H1 (cell line): ENCODE measurements at regions not wholly inside any gene's neighbourhood (a gene's known extent, or its start where the extent isn't known, plus 50 kb on each side); places are given as distances from the start of the nearest gene placed in this dataset.
"Not testable (repeated sequence)": the region's sequence is repeated elsewhere in the genome, so short reads cannot be mapped to it uniquely, and the experiment has no call there.

Experiments
- CTCF ChIA-PET: fragments of 300-600 bp; sonication (Branson Sonifier 250); formaldehyde crosslinking; loops from one replicate; lab custom pipeline; 2021; ENCODE audit not compliant: partially characterized antibody; lab: Charles Lee
- POLR2A ChIA-PET: fragments of 300-600 bp; sonication (Branson Sonifier 250); formaldehyde crosslinking; loops from one replicate; lab custom pipeline; 2021; ENCODE audit warnings: inconsistent platforms; ENCODE audit not compliant: partially characterized antibody; lab: Charles Lee
- DNase-seq, 2 experiments: peaks; one replicate each; pipeline versions ENCODE4 v3.0.0 to v3.0.0-alpha.2; 2010 to 2022; ENCODE audit warnings: low spot score in 2 of 2, low read depth in 1 of 2, mixed read lengths in 1 of 2
- FAIRE-seq: peaks from 2 replicates; lab custom pipeline; 2011; peaks lifted over from hg19 to GRCh38; lab: Jason Lieb, UNC
- H2AFZ ChIP-seq: 2 replicates; pipeline ENCODE4 v1.8.1; 2012; ENCODE audit warnings: low read length, inconsistent platforms
- H2AK5ac ChIP-seq: 2 replicates; pipeline ENCODE4 v1.6.1; 2013; ENCODE audit warnings: low read depth, low read length
- H2BK120ac ChIP-seq: replicated peaks from 2 replicates; pipeline ENCODE3; 2013; ENCODE audit warnings: low read depth, low read length, inconsistent platforms
- H2BK12ac ChIP-seq: 2 replicates; pipeline ENCODE4 v1.6.1; 2013; ENCODE audit warnings: low read depth, low read length
- H2BK15ac ChIP-seq: 2 replicates; pipeline ENCODE4 v1.6.1; 2013; ENCODE audit warnings: low read length
- H2BK20ac ChIP-seq: 2 replicates; pipeline ENCODE4 v1.6.1; 2013; ENCODE audit warnings: low read length
- H2BK5ac ChIP-seq: 2 replicates; pipeline ENCODE4 v1.6.1; 2013; ENCODE audit warnings: low read depth, low read length
- H3K14ac ChIP-seq: 2 replicates; pipeline ENCODE4 v1.6.1; 2013; ENCODE audit warnings: inconsistent platforms; ENCODE audit not compliant: insufficient read length
- H3K18ac ChIP-seq: 2 replicates; pipeline ENCODE4 v1.6.1; 2013; ENCODE audit warnings: low read length; ENCODE audit errors: extremely low read depth
- H3K23ac ChIP-seq: 2 replicates; pipeline ENCODE4 v1.6.1; 2013; ENCODE audit warnings: inconsistent platforms; ENCODE audit not compliant: insufficient read length
- H3K23me2 ChIP-seq: 2 replicates; pipeline ENCODE4 v1.6.1; 2013; ENCODE audit warnings: low read depth, low read length
- H3K27ac ChIP-seq: 2 replicates; pipeline ENCODE4 v1.6.1; 2011; ENCODE audit warnings: low read depth, low read length, inconsistent platforms
- H3K27me3 ChIP-seq, 4 experiments: replicated peaks in 1 of 4; 1 replicate in 1 of 4; 2 replicates in 3 of 4; pipeline versions ENCODE4 v1.6.1 to v1.8.1; 2011 to 2013; ENCODE audit warnings: low read length in 3 of 4, mild to moderate bottlenecking in 3 of 4, inconsistent platforms in 2 of 4, mixed read lengths in 2 of 4, moderate library complexity in 1 of 4; ENCODE audit not compliant: control insufficient read depth in 3 of 4, insufficient read depth in 3 of 4; ENCODE audit errors: extremely low read depth in 1 of 4
- H3K36me3 ChIP-seq, 4 experiments: 2 replicates each; pipeline versions ENCODE4 v1.6.1 to v1.8.1; 2011 to 2013; ENCODE audit warnings: mild to moderate bottlenecking in 4 of 4, low read length in 3 of 4, moderate library complexity in 2 of 4, control low read depth in 1 of 4, inconsistent platforms in 1 of 4; ENCODE audit not compliant: insufficient read depth in 4 of 4, control insufficient read depth in 2 of 4
- H3K4ac ChIP-seq: replicated peaks from 2 replicates; pipeline ENCODE3; 2013; ENCODE audit warnings: low read length, low read depth, mixed read lengths, inconsistent platforms; ENCODE audit not compliant: insufficient read length
- H3K4me1 ChIP-seq, 4 experiments: replicated peaks in 1 of 4; 1 replicate in 1 of 4; 2 replicates in 3 of 4; pipeline versions ENCODE4 v1.6.1 to v1.8.1; 2011 to 2013; ENCODE audit warnings: low read length in 3 of 4, inconsistent platforms in 2 of 4, mixed read lengths in 1 of 4; ENCODE audit not compliant: insufficient read depth in 4 of 4, control insufficient read depth in 3 of 4
- H3K4me2 ChIP-seq, 2 experiments: 2 replicates each; pipeline versions ENCODE4 v1.6.1 to v1.8.1; 2011 to 2013; ENCODE audit warnings: low read depth in 2 of 2, low read length in 2 of 2, control low read depth in 1 of 2, inconsistent platforms in 1 of 2, mild to moderate bottlenecking in 1 of 2; ENCODE audit not compliant: insufficient read depth in 1 of 2
- H3K4me3 ChIP-seq, 4 experiments: fragments of 200-600, 300-600 bp in 1 of 4; sonication (generic), shearing (Covaris generic), sonication (Bioruptor Twin) in 1 of 4; 2 replicates each; pipeline versions ENCODE4 v1.5.1 to v1.8.1; 2011 to 2016; ENCODE audit warnings: low read length in 4 of 4, low read depth in 3 of 4, control low read depth in 2 of 4, inconsistent platforms in 2 of 4, mild to moderate bottlenecking in 2 of 4, mixed read lengths in 1 of 4, moderate library complexity in 1 of 4; ENCODE audit not compliant: insufficient read depth in 2 of 4; ENCODE audit errors: extremely low read depth in 1 of 4
- H3K56ac ChIP-seq: replicated peaks from 2 replicates; pipeline ENCODE3; 2013; ENCODE audit warnings: low read depth, mild to moderate bottlenecking, mixed read lengths, low read length, inconsistent platforms; ENCODE audit not compliant: insufficient read length
- H3K79me1 ChIP-seq: 2 replicates; pipeline ENCODE4 v1.6.1; 2013; ENCODE audit warnings: low read depth, low read length, control low read depth
- H3K79me2 ChIP-seq, 2 experiments: 2 replicates each; pipeline versions ENCODE4 v1.6.1 to v1.8.1; 2012 to 2013; ENCODE audit warnings: low read length in 2 of 2, mild to moderate bottlenecking in 2 of 2, inconsistent platforms in 1 of 2; ENCODE audit not compliant: insufficient read depth in 2 of 2, control insufficient read depth in 1 of 2
- H3K9ac ChIP-seq, 4 experiments: replicated peaks in 1 of 4; 1 replicate in 1 of 4; 2 replicates in 3 of 4; pipeline versions ENCODE4 v1.6.1 to v1.8.1; 2011 to 2013; ENCODE audit warnings: low read depth in 3 of 4, low read length in 3 of 4, control low read depth in 2 of 4, mild to moderate bottlenecking in 2 of 4, moderate library complexity in 2 of 4, inconsistent platforms in 1 of 4; ENCODE audit errors: extremely low read depth in 1 of 4
- H3K9me3 ChIP-seq, 2 experiments: 2 replicates each; pipeline versions ENCODE4 v1.6.1 to v1.8.1; 2012 to 2013; ENCODE audit warnings: mild to moderate bottlenecking in 2 of 2, moderate library complexity in 2 of 2, control low read depth in 1 of 2, inconsistent platforms in 1 of 2, low read depth in 1 of 2, low read length in 1 of 2, mixed read lengths in 1 of 2; ENCODE audit not compliant: insufficient read depth in 2 of 2
- H4K20me1 ChIP-seq, 2 experiments: replicated peaks in 1 of 2; 2 replicates each; pipeline versions ENCODE3 to v1.8.1; 2011 to 2013; ENCODE audit warnings: inconsistent platforms in 2 of 2, low read length in 2 of 2, mild to moderate bottlenecking in 1 of 2; ENCODE audit not compliant: insufficient read depth in 2 of 2, control insufficient read depth in 1 of 2
- H4K5ac ChIP-seq: 2 replicates; pipeline ENCODE4 v1.6.1; 2013; ENCODE audit warnings: low read length, low read depth, mixed read lengths, inconsistent platforms; ENCODE audit not compliant: insufficient read length
- H4K8ac ChIP-seq: 2 replicates; pipeline ENCODE4 v1.8.0; 2013; ENCODE audit warnings: mild to moderate bottlenecking, moderate library complexity, low read length, inconsistent platforms; ENCODE audit not compliant: insufficient read depth; ENCODE audit errors: extremely low read depth
- H4K91ac ChIP-seq: replicated peaks from 2 replicates; pipeline ENCODE3; 2013; ENCODE audit warnings: low read length, mixed read lengths, inconsistent platforms; ENCODE audit not compliant: insufficient read length
- RXRA ChIP-seq: IDR thresholded peaks from 2 replicates; pipeline ENCODE4 v1.6.1; 2011; ENCODE audit warnings: low read depth, mild to moderate bottlenecking, low read length, moderate library complexity; ENCODE audit not compliant: insufficient read depth
- WGBS, 2 experiments: shearing (Covaris generic) in 1 of 2; methylation state at CpG; one replicate each; pipeline versions ENCODE4 v1.1.6 to v1.1.7; 2013 to 2015; ENCODE audit warnings: low lambda C conversion rate in 2 of 2, mixed read lengths in 2 of 2, inconsistent platforms in 1 of 2, low coverage in 1 of 2, missing lambda C conversion rate in 1 of 2; ENCODE audit not compliant: insufficient replicate concordance in 2 of 2, insufficient coverage in 1 of 2, insufficient read length in 1 of 2; ENCODE audit errors: extremely low coverage in 1 of 2, missing lambda C conversion rate in 1 of 2; 5-methylcytosine and 5-hydroxymethylcytosine counted together

DNA sequence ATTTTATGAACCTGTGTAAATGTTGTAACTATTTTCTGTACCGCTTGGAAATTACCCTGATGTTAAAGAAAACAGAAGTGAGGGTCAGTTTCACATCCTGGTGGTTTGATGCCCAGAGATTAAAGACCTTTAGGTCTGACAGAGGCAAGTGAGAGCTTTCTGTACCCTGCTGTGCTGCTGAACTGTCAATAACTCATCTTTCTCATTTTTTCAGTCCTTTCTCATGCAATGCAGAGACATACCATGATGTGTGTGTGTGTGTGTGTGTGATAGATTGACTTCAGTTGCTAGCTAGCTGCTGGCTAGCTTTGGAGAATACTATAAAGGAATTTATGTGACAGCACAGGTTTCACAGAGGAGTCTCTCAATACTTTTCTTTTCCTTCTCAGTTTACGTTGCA is 2025.6 kb upstream of the LRRTM1 start:
- no peak for TF ChIP-seq RXRA
- TF ChIP-seq, all 59 proteins: peak for 0
- ChIA-PET POLR2A (no interaction called here), CTCF (no interaction called here)
- Histone ChIP-seq H4K91ac (no peak overlapping the region), H4K8ac (no peak overlapping the region), H2BK12ac (no peak overlapping the region), H2BK120ac (no peak overlapping the region), H3K4me2 (no peak overlapping the region), H3K18ac (no peak overlapping the region), H3K79me2 (no peaks in the 10 kb centered on the region), H2BK20ac (no peak overlapping the region), H3K4ac (no peak overlapping the region), H3K23me2 (no peaks in the 10 kb centered on the region), H3K27me3 (no peaks in the 10 kb centered on the region), H3K56ac (no peak overlapping the region), H3K4me3 (no peak overlapping the region), H4K5ac (no peak overlapping the region), H2BK15ac (no peak overlapping the region), H3K4me1 (no peaks in the 10 kb centered on the region), H4K20me1 (no peaks in the 10 kb centered on the region), H2BK5ac (no peak overlapping the region), H3K9me3 (peaks cover 0 to 8% of the 10 kb centered on the region in 2 experiments; a peak in 1 of 4 replicates), H2AK5ac (no peak overlapping the region), H3K23ac (no peak overlapping the region), H3K36me3 (no peaks in the 10 kb centered on the region), H3K14ac (no peak overlapping the region), H3K27ac (no peak overlapping the region), H3K9ac (no peak overlapping the region), H3K79me1 (no peaks in the 10 kb centered on the region), H2AFZ (no peak overlapping the region)
- DNase-seq (no peak), FAIRE-seq (no peak)
- WGBS, 2 experiments: 85% methylated on average over 2 of the region's 2 CpGs; no CpG with 5 or more reads in 1 of the 2 experiments

DNA sequence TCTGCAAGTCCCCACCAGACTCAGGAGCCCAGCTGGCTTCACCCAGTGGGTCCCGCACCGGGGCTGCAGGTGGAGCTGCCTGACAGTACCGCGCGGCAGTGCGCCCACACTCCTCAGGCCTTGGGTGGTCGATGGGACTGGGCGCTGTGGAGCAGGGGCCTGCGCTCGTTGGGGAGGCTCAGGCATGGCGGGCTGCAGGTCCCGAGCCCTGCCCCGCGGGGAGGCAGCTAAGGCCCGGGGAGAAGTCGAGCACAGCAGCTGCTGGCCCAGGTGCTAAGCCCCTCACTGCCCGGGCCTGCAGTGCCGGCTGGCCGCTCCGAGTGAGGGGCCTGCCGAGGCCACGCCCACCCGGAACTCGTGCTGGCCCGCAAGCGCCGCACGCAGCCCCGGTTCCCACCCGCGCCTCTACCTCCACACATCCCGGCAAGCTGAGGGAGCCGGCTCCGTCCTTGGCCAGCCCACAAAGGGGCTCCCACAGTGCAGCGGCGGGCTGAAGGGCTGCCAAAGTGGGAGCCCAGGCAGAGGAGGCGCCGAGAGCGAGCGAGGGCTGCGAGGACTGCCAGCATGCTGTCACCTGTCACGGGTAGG is 2021.7 kb upstream of the LRRTM1 start:
- H4K8ac ChIP-seq, H2BK5ac ChIP-seq, H2BK120ac ChIP-seq, H3K79me1 ChIP-seq, H4K5ac ChIP-seq, H3K14ac ChIP-seq, H3K23me2 ChIP-seq, H3K9me3 ChIP-seq, FAIRE-seq, CTCF ChIA-PET, H3K56ac ChIP-seq, H2AK5ac ChIP-seq, H3K4me2 ChIP-seq, H4K20me1 ChIP-seq, H2BK20ac ChIP-seq, H3K9ac ChIP-seq, H3K79me2 ChIP-seq, H3K36me3 ChIP-seq, DNase-seq, POLR2A ChIA-PET, H3K23ac ChIP-seq, H2AFZ ChIP-seq, H3K27me3 ChIP-seq, H3K4ac ChIP-seq, H3K4me3 ChIP-seq, H4K91ac ChIP-seq, H3K27ac ChIP-seq, H3K18ac ChIP-seq, H3K4me1 ChIP-seq, H2BK15ac ChIP-seq, H2BK12ac ChIP-seq: not testable (repeated sequence)
- WGBS, 2 experiments: 95% methylated on average over 42 of the region's 42 CpGs; no CpG with 5 or more reads in 1 of the 2 experiments
